ENCODE measurements at regions not wholly inside any gene's neighbourhood (a gene's known extent, or its start where the extent isn't known, plus 50 kb on each side); places are given as distances from the start of the nearest gene placed in this dataset.
"Not testable (repeated sequence)": the region's sequence is repeated elsewhere in the genome, so short reads cannot be mapped to it uniquely, and the experiment has no call there.

- CTCF ChIA-PET, H3K4me1 Mint-ChIP-seq, H3K27ac Mint-ChIP-seq, H3K4me3 Mint-ChIP-seq, H3K27me3 Mint-ChIP-seq, H3K9me3 Mint-ChIP-seq, H3K36me3 Mint-ChIP-seq: not testable (repeated sequence)
- DNase-seq, result peak; percentile 35
These were observed 2264.1 kb upstream of the TPTE start for GRCh38 chr21:8257083-8257799.

GRCh38 chr21:8260065-8260627 is 2261.2 kb upstream of the TPTE start:
- H3K27ac Mint-ChIP-seq, CTCF ChIA-PET, H3K36me3 Mint-ChIP-seq, H3K4me3 Mint-ChIP-seq, H3K27me3 Mint-ChIP-seq, DNase-seq, H3K9me3 Mint-ChIP-seq, H3K4me1 Mint-ChIP-seq: not testable (repeated sequence)

Data from activated naive CD4-positive, alpha-beta T cell treated with anti-CD3 and anti-CD28 coated beads, Interleukin-2, amount 10 ng/mL, durations not matched to agents 7 days and 5 days (primary cell).